Right renal cortex interstitium (tissue), 3 donors: ENCODE measurements at regions not wholly inside any gene's neighbourhood (a gene's known extent, or its start where the extent isn't known, plus 50 kb on each side); places are given as distances from the start of the nearest gene placed in this dataset.
A peak's percentile ranks its signal among the peaks of the same experiment; 100 is the strongest.

Experiments
- DNase-seq, 3 donors: peaks; one replicate each; pipeline ENCODE4 v3.0.0-alpha.2; 2013; ENCODE audit warnings: low read depth in 3 of 3, low spot score in 2 of 3

DNA sequence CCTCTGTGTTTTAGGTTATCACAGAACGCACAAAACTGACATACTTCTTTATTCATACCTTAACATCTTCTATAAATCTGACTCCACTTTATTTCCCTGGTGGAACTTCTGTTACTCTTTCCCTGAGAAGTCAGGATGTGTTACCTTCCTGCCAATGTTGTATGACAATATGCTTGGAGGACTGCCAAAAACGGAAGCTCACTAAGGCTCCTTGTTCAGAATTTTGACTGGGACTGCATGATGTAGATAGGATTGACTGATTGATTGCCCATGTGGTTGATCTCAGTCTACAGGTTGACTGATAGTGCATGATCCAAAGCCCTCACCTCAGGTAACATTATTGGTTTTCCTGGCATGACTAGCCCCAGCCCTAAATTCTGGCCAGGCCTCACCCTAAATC lies 319.4 kb downstream of the TLR4 start:
- DNase-seq, result no peak

DNA sequence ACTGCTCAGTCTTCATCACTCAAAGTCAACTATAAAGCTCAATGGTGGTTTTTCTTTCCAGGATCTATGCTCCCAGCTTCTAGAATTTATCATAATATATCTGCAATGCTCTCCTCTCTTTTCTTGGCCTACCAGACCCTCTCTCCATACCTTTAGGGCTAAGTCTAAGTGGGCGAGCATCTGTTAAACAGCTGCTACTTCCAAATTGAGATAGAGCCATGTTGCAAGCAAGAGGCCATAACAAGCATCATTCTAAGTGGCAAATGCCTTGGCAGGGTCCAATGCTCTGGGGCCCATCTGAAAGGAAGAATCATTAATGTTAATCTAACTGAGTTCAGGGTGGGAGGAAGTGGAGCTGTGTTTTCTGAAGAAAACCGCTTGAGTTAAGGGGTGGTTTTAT lies 324.0 kb downstream of the TLR4 start:
- no peak for DNase-seq

DNA sequence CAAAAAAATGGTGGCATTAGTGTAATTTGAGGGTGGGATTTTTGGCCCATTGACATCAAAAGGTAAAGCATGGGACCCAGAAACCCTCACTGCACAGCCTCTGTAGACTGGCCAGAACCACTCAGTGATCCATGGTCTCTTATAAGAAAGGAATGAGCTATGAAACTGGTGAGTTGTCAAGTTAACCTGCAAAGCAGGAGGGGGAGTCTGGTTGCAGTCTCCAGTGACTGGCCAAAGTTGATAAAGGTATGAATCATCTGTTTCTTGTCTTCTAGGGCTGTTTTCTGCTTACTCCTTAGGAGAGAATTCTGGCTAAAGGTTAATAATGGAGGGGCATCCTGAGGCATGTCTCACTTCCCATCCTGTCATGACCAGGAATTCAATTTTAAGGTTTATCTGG lies 325.2 kb downstream of the TLR4 start:
- DNase-seq, result no peak

GRCh38 chr9:118034701-118035100 lies 330.5 kb downstream of the TLR4 start:
- DNase-seq, result no peak

- DNase-seq, result no peak
Observed at GRCh38 chr9:118038713-118039112, 334.5 kb downstream of the TLR4 start.

DNA sequence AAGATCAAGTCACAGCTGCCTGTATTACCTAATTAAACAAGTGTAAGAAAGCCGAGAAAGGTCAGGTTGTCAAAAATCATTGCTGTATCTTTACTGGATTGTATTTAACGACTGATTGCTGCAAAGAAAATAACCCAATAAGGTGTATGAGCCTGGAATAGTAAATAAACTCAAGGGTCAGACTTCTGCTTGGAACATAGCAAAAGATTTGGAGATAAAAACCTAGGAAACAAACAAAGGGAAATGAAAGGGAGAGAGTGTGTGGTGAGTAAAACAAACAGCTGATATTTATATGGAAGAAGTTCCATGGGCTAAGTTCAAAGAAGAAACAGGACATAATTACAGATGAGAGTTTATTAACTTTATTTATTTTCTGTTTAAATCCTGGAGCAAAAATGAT lies 354.0 kb downstream of the TLR4 start:
- DNase-seq, result no peak

- DNase-seq, result peak; percentile 33 to 50 (median 45)
Observed at GRCh38 chr9:118059484-118060278, 355.5 kb downstream of the TLR4 start.

GRCh38 chr9:118083161-118083560 lies 379.0 kb downstream of the TLR4 start:
- DNase-seq, result no peak

DNA sequence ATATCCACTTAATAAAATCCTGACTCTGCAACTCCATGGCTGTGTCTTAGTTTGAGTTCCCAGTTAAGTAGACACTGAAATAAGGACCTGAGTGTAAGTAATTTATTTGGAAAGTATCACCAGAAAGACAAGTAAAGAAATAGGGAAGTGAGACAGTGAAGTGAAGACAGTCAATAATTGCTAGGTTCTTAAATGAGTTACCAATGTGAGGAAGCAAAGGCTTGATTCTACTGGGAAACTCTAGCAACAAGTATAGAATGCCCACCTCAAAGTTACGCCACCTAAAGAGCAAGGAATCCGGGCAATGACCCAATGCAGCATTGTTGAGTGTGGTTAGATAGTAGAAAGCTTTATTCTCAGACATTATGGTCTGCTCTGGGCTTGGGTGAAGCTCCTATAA lies 383.9 kb downstream of the TLR4 start:
- DNase-seq, result no peak

- no peak for DNase-seq
Observed at GRCh38 chr9:118091226-118091625, 387.0 kb downstream of the TLR4 start.

DNA sequence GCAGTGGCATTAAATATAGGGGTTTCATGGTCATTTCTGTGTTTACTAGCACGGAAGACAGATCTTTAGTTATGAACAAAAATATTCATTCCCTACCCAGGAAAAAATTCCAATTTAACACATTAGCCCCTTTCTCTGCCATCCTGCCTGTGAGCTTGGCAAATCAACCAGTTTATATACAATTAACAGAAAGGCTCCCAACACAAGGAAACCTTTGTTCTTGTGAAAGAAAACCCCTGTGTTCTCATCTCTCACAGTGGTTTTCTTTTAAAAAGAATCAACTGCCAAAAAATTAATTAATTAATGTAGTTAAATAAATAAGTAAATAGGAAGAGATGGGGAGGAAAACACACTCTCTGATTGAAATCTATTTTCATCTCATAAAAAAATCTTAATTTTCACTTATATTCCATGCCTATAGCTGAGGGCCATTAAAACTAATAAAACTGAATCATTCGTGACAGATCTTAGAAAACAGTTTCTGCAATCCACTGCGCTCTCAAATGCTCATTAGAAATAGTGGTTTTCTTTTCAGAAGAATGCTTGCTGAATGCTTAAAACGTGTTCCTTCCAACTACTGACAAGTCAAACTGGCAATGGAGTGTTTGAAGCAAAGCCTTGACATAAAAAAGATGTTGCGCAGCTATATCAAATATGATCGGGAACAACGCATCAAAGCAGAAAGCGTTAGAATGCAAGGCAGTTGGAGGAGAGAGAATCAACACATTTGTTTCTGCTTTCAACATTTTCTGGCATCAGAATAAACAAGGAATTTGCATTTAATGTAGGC lies 387.7 kb downstream of the TLR4 start:
- no peak for DNase-seq

DNA sequence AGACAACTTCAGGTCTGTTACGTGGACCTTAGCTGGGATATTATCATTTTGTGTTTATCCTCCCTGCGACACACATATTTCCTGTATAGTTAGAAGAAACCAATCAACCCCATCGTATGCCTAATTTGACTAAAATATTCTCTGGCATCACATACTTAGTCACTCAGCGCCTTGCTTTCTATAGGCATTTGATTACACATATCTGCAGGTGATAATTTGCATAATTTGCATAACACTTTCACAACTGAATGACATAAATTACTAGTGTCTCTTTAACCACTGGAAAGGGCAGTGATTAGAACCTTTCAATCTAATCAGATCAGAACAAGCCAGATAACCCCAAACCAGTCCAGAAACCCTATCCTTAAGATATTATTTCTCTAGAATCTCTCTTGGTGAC lies 390.2 kb downstream of the TLR4 start:
- no peak for DNase-seq

- DNase-seq, result no peak
Observed at GRCh38 chr9:118100529-118101419, 396.6 kb downstream of the TLR4 start.

DNA sequence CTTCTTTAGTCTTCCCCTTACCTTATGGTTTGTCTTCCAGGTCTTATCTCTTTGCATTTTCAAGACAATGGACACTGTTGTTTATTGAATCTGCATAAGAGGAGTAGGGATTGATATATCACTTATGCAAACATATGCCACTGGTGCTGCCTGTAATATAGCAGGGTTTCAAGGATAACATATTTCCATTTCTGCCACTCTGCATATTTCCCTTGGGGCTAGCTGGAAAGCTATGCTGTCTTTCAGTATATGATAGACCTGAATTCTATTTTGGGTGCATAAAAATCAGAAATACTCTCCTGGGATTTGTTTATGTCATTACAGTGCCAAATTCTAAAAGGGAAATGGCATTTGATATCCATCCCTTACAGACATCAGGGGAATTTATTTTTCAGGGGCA lies 400.2 kb downstream of the TLR4 start:
- DNase-seq, result no peak

- DNase-seq, result no peak
Observed at GRCh38 chr9:118108971-118109370, 404.8 kb downstream of the TLR4 start.

- DNase-seq, result no peak
Observed at GRCh38 chr9:118109542-118109941, 405.3 kb downstream of the TLR4 start.

DNA sequence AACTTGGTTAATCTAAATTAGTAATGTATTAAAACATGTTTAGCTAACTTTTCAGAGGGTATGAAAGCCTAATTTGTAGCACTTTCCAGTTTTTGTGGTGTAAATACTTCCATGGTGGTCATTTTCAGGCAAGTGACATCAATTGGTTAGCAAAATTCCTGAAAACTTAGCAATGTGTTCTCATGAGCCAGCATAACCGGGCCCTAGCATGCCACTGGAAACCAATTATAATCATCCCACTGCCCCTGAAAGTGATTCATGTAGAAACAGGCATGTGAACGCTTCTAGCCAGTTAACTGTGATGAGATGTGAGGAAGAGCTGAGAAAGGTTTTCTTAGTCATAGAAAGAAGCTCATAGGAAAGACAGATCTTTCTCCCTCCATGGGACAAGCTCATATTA lies 417.2 kb downstream of the TLR4 start:
- DNase-seq, result no peak

DNA sequence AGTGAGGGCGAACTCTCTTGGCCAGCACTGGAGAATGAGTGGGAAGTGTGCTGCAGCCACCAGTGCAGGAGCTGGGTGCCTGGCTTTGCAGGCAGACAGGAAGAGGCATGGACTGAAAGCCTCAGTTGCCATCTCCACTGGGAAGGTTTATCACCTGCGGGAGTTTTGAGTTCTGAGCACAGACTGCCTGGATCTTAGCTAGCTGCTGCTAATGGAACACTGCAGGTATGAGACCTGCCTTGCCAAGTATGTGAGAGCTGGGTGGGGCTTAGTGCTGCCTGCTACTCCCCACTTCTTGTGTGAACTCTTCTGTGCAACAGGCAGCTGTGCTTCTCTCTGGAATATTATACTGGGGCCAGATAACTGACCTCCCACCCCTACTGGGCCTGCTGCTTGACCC lies 424.1 kb downstream of the TLR4 start:
- no peak for DNase-seq

DNA sequence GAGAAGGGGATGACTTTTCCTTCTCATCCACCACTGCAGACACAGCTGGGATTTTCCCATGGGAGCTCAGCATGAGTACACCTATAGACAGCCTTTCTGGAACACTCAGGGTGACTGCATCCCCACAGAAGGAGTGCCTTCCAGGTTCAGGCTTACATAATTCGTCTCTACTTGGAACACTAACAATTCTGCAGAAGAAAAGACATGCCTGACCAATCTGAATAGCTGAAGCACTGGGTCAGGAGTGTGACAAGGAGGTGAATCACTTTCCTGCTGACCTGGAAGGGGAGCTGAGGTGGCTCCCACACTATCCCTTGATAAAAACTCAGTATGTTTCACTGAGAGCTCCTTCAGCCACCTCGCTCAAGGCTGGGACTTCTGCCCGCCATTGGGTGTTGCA lies 425.3 kb downstream of the TLR4 start:
- no peak for DNase-seq

- no peak for DNase-seq
Observed at GRCh38 chr9:118148990-118149389, 444.8 kb downstream of the TLR4 start.

- no peak for DNase-seq
Observed at GRCh38 chr9:118156846-118157245, 452.6 kb downstream of the TLR4 start.
